ENCODE measurements at regions not wholly inside any gene's neighbourhood (a gene's known extent, or its start where the extent isn't known, plus 50 kb on each side); places are given as distances from the start of the nearest gene placed in this dataset.

DNA sequence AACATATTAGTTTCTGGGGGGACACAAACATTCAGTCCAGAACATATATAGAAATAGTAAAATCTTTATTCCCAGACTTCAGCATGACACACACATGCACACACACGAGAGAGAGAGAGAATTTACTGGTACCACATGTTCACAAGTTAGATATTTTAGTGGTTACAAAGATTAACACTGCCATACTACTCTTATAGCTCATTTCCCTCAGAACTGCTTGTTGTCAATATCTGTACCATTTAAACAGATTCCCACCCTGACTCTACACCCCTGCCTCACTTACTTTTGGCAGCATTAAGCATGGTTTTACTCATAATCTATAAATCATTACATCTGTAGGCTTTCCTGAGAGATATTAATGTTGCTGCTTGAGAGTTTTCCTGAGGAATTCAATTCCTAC lies 524.7 kb upstream of the HTR2A start:
- TF ChIP-seq, protein P1, sequence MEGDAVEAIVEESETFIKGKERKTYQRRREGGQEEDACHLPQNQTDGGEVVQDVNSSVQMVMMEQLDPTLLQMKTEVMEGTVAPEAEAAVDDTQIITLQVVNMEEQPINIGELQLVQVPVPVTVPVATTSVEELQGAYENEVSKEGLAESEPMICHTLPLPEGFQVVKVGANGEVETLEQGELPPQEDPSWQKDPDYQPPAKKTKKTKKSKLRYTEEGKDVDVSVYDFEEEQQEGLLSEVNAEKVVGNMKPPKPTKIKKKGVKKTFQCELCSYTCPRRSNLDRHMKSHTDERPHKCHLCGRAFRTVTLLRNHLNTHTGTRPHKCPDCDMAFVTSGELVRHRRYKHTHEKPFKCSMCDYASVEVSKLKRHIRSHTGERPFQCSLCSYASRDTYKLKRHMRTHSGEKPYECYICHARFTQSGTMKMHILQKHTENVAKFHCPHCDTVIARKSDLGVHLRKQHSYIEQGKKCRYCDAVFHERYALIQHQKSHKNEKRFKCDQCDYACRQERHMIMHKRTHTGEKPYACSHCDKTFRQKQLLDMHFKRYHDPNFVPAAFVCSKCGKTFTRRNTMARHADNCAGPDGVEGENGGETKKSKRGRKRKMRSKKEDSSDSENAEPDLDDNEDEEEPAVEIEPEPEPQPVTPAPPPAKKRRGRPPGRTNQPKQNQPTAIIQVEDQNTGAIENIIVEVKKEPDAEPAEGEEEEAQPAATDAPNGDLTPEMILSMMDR (IDR thresholded peaks at IDR 0.05) = no peak
- TF ChIP-seq POLR2A (IDR thresholded peaks at IDR 0.05; ENCODE audit: low read depth) (no peak), POLR2AphosphoS5 (IDR thresholded peaks at IDR 0.05) (no peak)

Data from esophagus muscularis mucosa (tissue), 3 donors.